T1000 (cell line): ENCODE measurements at regions not wholly inside any gene's neighbourhood (a gene's known extent, or its start where the extent isn't known, plus 50 kb on each side); places are given as distances from the start of the nearest gene placed in this dataset.

Source experiments
- DNase-seq: peaks from one replicate; lab custom pipeline; 2025; ENCODE audit warnings: mixed read lengths; lab: John Stamatoyannopoulos, UW

DNA sequence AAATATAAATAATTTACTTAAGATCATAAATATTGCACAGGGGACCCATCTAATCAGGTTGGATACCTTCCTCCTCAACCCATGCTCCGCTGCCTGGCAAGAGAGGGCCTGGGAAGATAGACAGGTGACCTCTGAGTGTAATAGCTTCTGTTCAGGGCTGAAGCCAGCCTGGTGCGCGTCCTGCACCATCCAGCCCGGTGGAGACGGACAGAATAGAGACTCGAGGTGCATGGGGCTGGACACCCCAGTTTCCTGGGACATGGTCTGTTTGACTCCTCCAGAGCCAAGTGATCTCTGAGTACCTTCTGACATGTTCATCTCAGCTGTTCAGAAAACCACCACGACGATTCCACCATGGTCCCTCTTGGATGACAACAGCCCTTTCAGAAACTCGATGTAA is 209.3 kb upstream of the MYT1L start:
- DNase-seq = no peak

DNA sequence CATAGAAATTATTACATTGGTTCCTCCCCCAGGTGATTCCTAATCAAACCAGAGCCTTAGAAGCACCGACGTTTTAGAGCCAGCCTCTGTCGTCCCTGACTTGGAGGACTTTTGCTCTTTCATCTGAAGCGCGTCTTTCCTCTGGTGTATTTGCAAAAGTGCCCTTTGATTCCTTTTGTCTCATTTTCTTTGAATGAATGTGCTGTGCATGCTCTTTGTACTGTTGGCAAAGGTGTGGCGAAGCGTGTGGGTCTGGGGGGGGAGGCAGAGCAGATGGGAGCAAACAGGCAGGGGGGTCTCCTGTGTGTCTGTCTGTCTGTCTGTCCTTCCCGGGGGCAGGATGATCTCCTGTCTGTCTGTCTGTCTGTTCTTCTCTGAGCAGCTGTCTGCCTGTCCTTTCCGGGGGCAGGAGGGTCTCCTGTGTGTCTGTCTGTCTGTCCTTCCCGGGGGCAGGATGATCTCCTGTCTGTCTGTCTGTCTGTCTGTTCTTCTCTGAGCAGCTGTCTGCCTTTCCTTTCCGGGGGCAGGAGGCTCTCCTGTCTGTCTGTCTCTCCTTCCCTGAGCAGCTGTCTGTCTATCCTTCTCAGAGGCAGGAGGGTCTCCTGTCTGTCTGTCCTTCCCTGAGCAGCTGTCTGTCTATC is 205.5 kb upstream of the MYT1L start:
- no peak for DNase-seq

DNA sequence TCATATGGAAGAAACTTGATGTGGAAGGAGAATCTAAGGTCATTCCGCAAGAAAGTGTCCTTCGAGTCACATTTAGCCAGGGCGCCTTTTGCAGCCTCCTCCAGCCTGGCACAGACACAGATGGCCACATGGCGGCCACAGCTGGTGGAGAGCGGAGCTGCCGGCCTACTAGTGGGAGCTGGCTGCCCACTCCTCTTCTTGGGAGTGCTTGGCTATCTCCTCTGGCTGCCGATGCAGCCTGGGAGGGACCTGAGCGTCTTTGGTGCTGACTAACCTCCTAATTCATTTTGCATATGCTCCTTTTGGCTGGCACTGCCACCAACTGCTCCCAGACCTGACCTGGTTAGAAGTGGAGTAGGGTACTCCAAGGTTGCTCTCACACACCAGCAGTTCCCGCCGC is 199.3 kb upstream of the MYT1L start:
- no peak for DNase-seq

DNA sequence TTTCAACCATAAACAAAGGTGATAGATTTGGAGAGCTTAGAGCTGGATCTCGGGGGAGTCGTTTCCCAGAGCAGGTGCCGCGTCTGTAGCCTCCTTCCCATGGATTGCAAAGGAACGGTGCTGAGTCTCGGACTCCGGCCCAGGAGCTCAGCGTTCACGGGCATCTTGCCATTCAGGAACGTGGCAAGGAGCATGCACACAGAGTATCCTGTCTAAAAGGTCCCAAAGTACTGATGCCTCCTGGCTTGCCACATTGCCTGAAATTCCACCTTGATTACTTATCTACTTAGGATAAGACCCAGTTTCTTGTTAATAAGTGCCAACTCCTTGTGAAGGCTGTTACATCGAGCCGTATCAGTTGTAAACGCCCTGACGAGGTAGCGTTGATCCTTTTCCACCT is 197.8 kb upstream of the MYT1L start:
- no peak for DNase-seq

DNA sequence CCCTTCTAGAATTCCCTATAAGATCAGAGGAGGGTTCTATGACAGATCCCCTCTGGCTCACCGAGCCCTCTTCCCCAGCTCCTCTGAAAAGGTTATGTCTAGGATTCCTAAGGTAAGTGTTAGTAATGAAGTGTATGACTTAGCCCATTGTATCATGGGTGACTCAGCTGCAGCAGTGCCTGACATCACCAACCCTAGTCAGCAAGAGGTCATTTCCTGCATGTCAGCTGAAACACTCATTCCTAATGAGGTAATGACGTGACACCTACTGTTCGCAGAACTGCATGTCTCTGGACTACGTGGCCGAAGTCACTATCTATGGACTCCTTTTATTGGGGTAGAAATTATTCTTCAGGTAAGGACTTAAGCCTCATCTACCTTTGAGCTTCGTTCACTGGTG is 196.1 kb upstream of the MYT1L start:
- no peak for DNase-seq

DNA sequence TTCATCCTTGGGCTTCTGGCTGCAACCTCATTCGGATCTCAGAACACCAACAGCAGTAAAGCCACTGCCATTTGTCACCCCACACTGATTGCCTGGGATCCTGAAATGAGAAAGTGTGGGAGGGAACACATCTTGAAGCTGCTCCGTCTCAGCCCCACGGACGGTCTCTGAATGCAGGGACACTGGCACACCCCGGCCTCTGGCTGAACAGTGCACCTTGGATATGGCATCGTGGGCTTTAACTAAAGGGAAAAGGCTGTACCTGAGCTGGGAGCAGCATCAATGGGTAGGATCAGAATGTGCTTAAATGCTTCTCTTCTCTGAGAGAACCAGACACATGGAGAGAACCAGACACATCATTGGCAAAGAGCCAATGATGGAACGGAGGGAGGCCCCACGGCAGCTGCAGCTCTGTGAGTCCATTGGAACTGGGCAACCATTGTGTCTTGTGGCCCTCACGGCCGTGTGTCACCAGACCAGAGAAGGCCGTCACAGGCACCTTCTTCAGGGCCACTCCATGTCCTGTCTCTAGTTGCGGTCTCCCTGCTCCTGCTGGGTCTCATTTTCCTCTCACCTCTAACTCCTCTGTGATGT is 193.4 kb upstream of the MYT1L start:
- no peak for DNase-seq

DNA sequence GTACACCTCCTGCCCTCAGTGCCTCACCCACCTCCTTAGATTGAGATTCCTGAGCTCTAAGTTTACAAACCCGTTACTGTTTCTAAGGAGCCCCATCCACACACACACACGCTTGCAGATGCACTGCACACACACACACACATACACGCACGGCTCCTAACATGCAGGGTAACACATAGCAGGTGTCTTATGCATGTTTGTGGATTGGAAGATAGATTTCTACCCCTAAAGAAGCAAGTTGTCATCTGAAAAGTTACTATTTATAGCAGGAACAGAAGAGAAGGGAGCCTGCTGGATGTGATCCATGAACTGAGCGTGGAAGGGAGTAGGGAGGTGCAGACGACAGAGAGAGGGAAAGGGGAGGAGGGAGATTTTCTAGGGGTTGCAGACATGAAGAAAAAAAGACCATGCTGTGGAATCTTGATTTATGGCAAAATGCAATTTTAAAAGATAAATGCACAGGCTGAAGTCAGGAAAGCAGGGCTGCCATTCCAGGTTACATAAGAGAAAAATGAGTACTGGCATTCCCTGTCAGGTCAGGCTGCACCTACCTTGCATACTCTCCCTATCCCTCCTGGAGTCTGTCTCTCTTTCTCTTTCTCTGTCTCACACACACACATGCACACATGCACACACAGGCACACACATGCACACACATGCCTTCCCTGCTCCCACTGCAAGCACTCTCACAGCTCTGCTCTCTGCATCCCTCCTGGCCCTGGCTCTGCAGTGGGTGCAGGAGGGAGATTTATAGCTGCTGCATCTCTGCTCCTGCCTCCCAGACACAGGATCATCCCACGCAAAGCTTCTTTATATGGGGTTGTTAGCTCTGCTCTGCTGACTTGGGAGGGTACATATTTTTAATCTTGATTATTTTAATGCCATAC is 192.6 kb upstream of the MYT1L start:
- DNase-seq = no peak

DNA sequence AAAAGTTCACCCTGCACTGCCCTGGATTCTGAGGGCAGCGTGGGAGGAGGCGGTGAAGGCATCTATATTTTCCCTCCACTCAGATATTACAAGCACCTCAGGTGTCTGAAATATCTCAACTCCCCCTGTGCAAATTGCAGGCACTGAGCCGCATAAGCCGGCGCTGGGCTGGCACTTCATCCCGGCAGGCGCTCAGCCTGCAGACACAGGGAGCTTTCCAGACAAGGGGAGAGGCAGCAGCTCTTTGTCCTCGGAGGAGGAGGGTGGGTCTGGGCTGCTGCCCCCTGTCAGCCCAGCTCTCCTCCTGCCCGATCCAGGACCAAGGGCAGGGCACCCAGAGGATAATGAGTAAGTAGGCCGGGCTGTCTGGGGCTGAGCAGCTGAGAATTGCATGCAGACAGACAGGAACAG is 189.3 kb upstream of the MYT1L start:
- no peak for DNase-seq

DNA sequence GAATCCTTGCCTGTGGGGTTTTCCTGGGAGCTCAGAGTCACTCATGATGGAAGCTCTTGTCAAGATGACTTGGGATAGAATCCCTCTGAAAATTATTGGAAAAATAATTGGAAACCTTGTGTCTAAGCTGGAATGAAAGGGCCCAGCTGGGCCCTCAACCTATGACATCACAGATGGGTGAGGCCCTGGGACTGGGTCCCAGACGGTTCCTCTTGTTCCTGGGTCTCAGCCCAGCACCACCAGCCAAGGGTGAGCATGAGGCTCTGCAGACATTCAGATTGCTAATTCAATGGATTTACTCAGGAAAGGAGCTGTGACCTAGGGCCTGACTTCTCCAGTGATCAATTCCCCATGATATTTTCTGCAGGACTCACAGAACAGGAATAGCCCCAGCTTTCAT is 188.3 kb upstream of the MYT1L start:
- no peak for DNase-seq

DNA sequence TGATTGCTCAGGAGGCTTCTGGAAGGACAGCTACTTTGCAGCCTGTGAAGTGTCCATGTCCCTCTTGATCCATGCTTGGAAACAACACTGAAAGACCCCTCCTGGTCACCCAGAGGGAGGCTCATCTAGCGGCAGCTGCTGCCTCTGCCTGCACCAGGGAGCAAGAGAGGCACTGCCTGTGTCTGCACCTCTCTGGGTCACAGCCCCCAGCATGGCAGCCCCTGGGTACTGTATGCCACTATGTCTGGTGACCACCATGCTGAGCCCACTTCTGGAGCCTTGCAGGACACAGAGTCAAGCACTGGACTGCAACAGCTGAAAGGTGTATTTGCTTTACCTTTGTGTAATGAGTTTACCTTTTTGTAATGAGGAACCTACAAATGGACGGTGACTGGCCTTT is 186.3 kb upstream of the MYT1L start:
- no peak for DNase-seq

DNA sequence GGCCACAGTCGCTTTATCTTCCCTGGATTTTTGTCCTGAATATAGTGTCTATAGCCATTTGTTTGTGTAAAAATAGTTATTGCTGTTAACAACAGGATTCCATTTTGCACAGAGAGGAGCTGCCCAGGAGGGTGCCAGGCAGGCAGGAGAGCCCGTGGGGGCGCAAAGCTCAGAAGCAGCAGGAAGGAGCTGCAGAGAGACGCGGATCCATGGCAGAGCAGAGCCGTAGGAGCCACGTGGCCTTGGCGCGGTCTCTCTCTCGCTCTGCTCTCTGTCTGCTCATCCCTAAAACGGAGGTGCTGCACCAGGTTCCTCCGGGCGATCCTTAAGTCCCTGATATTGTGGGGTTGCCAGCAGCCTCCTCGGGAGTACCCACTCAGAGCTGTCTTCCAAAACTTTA is 185.3 kb upstream of the MYT1L start:
- no peak for DNase-seq

DNA sequence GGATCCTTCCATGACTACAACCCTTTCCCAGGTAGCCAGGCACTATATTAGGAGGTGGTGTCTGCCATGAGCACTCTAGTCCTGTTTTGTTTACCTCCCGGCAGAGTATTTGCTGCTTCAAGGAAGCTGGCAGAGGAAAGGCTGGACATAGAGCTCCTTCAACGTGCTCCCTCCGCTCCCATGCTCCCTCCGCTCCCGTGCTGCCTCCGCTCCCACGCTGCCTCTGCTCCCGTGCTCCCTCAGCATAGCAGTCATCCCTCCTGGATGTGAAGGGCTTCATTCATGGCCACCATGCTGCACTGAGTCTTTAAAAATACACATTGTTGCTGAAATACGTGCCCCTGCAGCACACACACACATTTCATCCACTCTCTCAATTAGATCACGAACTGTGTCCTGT is 181.9 kb upstream of the MYT1L start:
- no peak for DNase-seq

DNA sequence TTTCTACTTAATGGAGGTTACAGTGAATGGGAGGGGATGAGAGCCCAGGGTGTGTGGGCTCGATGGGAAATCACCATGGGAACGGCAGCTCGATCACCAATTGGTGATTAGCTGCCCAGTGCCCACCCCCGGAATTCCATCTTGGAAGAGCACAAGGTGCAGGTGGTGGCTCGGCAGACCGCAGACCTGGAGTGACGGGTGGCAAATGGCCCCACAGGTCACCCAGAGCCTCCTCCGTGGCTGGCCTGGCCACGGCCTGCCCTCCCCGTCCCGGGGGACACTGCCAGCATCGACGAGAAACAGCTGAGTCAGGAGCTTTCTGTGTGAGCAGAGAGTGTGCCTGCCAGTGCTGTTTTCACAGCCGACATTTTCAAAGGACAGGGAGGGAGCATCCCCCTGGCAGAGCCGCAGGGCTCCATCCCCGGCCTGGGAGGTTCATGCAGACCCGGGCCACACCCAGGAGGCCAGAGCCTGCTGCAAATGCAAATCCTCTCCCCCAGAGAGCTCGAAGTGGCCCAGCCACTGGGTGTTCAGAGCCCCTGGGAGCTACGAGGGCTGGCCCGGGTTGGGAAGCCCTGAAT is 176.4 kb upstream of the MYT1L start:
- no peak for DNase-seq

DNA sequence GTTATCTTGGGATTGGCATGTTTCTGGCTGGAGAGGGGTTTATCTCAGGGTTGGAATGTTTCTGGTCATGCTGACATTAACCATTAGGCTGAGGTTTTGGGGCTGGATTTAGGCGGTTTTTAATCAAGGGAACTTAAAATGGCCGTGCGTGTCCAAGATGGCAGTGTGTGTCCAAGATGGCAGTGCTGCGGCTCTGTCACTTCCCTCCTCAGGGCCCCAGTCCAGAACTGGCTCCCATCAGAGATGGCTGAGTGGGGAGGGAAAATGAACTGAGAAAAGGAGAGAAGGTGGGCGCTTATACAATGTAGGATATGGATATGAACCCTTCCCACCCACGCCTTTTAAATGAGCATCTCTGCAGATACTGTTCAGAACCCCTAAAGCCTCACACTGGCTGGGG is 175.5 kb upstream of the MYT1L start:
- no peak for DNase-seq

DNA sequence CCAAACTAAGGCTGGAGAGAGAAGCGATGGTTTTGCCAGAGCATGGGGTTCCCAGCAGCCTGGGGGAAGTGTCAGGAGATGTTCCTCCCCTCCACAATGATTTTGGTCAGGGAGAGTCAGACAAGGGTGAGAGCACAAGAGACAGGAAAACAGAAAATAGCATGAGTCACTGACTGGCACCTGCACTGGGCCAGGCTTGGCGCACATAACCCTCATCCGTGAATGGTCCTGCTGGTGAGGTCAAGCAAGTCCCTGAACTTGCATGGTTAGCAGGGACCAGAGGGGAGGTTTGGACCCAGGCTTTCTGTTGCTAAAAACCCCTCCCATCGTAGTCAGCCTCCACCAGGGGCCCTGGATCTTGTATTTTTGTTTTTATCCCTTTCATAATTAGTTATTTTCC is 174.5 kb upstream of the MYT1L start:
- DNase-seq = no peak

DNA sequence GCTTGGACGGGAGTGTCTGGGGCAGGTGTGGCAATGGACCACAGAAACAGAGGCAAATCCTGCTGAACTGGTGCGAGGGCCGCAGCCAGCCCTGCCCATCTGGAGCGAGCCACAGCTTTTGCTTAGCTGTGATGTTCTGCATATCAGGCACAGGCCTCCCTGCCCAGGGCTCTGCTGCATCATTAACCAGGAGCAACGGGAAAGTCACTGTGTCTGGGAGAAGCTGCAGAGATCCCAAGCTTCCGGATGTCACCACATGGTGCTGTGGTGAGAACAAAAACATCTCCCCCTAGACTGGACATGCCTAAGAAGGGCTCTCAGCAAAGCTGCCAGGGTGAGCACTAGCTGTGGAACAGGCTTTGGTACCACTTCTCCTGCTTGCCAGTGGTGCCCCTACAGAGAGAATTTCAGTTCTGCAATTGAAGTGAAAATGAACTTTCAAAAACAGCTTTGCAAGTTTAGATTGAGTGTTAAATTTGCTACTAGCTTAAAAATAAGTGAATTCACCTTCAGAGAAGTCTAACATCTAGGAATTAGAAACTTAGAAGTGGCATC is 172.9 kb upstream of the MYT1L start:
- no peak for DNase-seq

DNA sequence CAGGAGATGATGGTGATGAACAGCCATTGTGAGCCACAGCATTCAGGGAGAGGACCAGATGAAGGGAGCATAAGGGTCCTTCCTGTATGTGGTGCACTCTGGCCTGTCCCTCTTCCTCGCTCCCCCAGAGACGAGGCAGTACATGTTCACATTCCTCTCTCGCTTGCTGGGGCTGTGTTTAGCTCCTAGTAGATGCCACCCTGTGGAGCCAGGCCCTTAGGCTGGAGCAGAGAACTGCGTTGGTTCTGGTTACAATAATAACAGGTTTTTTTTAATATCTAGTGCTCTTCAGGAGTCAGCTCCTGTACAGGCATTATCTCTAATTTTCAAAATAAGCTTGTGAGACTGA is 171.1 kb upstream of the MYT1L start:
- no peak for DNase-seq

DNA sequence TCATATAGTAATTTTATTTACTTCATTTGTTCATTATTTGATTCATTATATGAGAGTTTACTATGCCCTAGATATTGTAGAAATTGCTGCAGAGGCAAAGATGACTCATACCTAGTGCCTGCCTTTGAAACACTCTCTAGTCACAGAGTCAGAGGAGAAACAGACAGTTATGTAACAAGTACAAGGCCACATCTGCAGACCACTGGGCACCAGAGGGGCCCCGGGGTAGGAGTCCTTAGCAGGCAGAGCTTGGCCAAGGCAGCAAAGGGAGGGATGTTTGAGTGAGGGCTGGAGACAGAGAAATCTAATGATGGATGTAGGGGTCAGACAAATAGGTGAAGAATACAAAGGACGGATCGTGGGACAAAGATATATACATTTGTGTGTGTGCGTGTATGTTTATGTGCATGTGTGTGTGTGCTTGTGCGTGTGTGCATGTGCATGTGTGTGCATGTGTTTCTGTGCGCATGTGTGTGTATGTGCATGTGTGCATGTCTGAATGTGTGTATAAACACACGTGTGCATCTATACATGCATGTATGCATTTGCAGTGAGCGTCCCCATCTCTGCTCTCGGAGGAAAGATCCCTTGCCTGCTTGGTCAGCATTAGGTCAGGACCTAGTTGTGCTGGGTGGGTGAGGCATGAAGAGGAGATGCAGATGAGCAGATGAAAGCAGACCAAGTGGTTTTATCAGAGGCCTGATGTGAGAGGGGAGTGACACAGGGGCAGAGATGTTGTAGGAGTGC is 170.6 kb upstream of the MYT1L start:
- DNase-seq = no peak

DNA sequence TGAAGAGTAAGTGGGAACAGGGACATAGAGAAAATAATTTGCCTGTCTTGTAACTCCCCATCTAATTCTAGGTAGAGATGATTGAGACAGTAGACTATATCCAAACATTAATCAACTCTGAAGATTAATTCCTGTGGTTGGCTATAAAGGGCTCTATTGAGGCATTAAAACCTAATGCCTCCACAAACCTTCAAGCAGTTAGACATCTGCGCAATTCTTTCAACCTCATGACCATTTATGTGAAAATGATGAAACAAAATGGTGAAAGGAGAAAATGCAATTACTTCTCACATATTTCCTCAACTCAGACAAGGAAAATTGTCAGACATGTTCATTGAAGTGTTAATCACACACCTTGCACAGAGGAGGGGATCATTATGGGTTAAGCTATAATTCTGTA is 164.5 kb upstream of the MYT1L start:
- no peak for DNase-seq

DNA sequence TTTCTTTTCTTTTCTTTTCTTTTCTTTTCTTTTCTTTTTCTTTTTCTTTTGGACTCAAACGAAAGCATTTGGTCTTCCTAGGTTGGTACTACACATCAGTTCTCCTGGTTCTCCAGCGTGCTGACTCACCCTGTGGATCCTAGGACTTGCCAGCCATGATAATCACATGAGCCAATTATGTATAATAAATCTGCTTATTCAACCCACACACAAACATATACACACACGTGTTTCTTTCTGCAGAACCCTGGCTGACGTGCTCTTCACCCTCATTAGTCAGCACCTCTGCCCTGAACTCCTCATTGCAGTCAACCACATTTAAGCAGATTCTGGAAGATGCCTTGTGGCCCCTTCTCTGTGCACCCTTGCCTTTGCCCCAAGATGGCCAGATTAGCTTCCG is 162.4 kb upstream of the MYT1L start:
- DNase-seq = no peak

DNA sequence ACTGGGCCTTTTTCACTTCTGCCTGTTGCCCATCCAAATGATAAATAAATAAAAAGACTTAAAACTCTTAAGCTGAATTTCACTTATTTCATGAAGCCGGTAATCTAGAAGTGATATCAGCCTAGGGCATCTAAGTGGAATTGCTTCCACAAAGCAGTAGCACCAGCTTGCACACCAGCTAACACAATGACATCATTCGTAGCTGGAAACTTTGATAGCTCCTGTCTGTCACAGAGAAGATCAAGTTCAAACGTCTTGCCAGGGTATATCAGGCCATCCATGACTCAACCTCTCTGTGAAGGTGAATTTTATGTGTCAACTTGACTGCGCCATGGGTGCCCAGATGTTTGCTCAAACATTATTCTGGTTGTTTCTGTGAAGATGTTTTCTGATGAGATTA is 161.7 kb upstream of the MYT1L start:
- no peak for DNase-seq

DNA sequence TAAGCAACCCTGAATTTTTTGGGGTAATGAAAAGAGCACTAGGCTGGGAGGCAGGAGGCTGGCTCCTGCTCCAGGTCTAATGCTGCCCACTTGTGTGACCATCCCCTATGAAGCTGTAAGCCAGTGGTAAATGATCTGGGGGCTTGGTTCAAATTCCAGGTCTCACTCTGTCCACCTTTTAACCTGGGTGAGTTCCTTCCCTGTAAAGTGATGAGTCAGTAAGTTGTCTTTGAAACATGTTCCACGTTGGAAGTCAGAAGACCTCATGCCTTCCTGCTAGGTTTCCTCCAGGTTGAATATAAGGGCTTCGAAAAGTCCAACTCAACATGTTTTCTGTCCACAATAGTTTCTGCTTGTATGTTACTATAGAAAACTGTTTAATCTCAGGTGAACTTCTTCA is 160.9 kb upstream of the MYT1L start:
- no peak for DNase-seq
